OCI-LY3 (cell line): ENCODE measurements at regions not wholly inside any gene's neighbourhood (a gene's known extent, or its start where the extent isn't known, plus 50 kb on each side); places are given as distances from the start of the nearest gene placed in this dataset.

Experiments
- CTCF ChIP-seq: fragments of 200-600, 300-600 bp; sonication (generic); IDR thresholded peaks from 2 replicates; pipeline ENCODE4 v1.5.1; 2014; ENCODE audit warnings: antibody characterized with exemption, low read length, low read depth
- EZH2phosphoT487 ChIP-seq: fragments of 200-600 bp; shearing (Covaris generic); IDR thresholded peaks from 2 replicates; pipeline ENCODE4 v1.6.1; 2018; ENCODE audit warnings: antibody characterized with exemption, mixed run types, low read depth

GRCh38 chr7:114852293-114852692, 69.6 kb upstream of the MDFIC start:
- TF ChIP-seq CTCF (no peak), EZH2phosphoT487 (no peak)
